ENCODE measurements at regions not wholly inside any gene's neighbourhood (a gene's known extent, or its start where the extent isn't known, plus 50 kb on each side); places are given as distances from the start of the nearest gene placed in this dataset.

GRCh38 chr7:17242504-17242903, 55.9 kb upstream of the AHR start:
- TF ChIP-seq BHLHE40 (IDR thresholded peaks at IDR 0.05; ENCODE audit: borderline replicate concordance) (no peak), SP1 (IDR thresholded peaks at IDR 0.05) (no peak), FOXK2 (IDR thresholded peaks at IDR 0.05) (no peak), SUZ12 (IDR thresholded peaks at IDR 0.05) (no peak), HDGF (IDR thresholded peaks at IDR 0.05; ENCODE audit: borderline replicate concordance) (no peak), ELF4 (IDR thresholded peaks at IDR 0.05) (no peak), ARNT (IDR thresholded peaks at IDR 0.05) (no peak), TARDBP (IDR thresholded peaks at IDR 0.05) (no peak)
